WTC11 (cell line): ENCODE measurements at regions not wholly inside any gene's neighbourhood (a gene's known extent, or its start where the extent isn't known, plus 50 kb on each side); places are given as distances from the start of the nearest gene placed in this dataset.

Experiments
- ATAC-seq: fragments of 200-7000 bp; cut with Tn5 transposase; 2 replicates; pipeline ENCODE4 v1.10.0; 2021; ENCODE audit warnings: mild to moderate bottlenecking, moderate library complexity
- CTCF ChIA-PET: fragments of 300-600 bp; sonication (Branson Sonifier 250); formaldehyde crosslinking; loops from one replicate; lab custom pipeline; 2021; ENCODE audit warnings: antibody characterized with exemption; lab: Charles Lee
- POLR2A ChIA-PET: fragments of 350-600 bp; sonication (Branson Sonifier 250); formaldehyde crosslinking; loops from one replicate; lab custom pipeline; 2021; ENCODE audit warnings: antibody characterized with exemption; lab: Charles Lee
- DNase-seq: peaks from one replicate; pipeline ENCODE4 v3.0.0; 2021; ENCODE audit warnings: low spot score
- H3K27ac Mint-ChIP-seq: 2 replicates; pipeline ENCODE4 v1.8.0; 2021; ENCODE audit warnings: mixed read lengths
- H3K27me3 Mint-ChIP-seq: 2 replicates; pipeline ENCODE4 v1.8.0; 2021; ENCODE audit warnings: low read depth, mild to moderate bottlenecking, moderate library complexity, mixed read lengths
- H3K36me3 Mint-ChIP-seq: 2 replicates; pipeline ENCODE4 v1.8.0; 2021; ENCODE audit warnings: mixed read lengths
- H3K4me1 Mint-ChIP-seq: 2 replicates; pipeline ENCODE4 v1.8.0; 2022; ENCODE audit warnings: mixed read lengths
- H3K4me3 Mint-ChIP-seq: 2 replicates; pipeline ENCODE4 v1.8.0; 2021; ENCODE audit warnings: mild to moderate bottlenecking, moderate library complexity, mixed read lengths
- H3K9me3 Mint-ChIP-seq: 2 replicates; pipeline ENCODE4 v1.8.0; 2021; ENCODE audit warnings: mixed read lengths
- CREM ChIP-seq: sonication (generic); formaldehyde crosslinking; IDR thresholded peaks from 2 replicates; pipeline ENCODE4 v1.8.1; 2022; ENCODE audit warnings: mild to moderate bottlenecking, missing genetic modification reagents, moderate library complexity
- FOXK1 ChIP-seq: sonication (generic); formaldehyde crosslinking; IDR thresholded peaks from 2 replicates; pipeline ENCODE4 v1.8.0; 2022; ENCODE audit warnings: mild to moderate bottlenecking, moderate library complexity, missing genetic modification reagents
- GABPB1 ChIP-seq: sonication (generic); formaldehyde crosslinking; IDR thresholded peaks from 2 replicates; pipeline ENCODE4 v1.8.1; 2023; ENCODE audit warnings: mild to moderate bottlenecking, missing genetic modification reagents
- GTF2I ChIP-seq: fragments of 250-450 bp; sonication (Bioruptor Pico); conservative IDR thresholded peaks from 2 replicates; pipeline ENCODE4 v1.4.0; 2021; ENCODE audit warnings: mild to moderate bottlenecking
- IRF2 ChIP-seq: sonication (generic); formaldehyde crosslinking; IDR thresholded peaks from 2 replicates; pipeline ENCODE4 v1.8.0; 2022; ENCODE audit warnings: low read depth, missing genetic modification reagents, borderline replicate concordance
- KAT7 ChIP-seq: sonication (generic); formaldehyde crosslinking; IDR thresholded peaks from 2 replicates; pipeline ENCODE4 v1.8.1; 2023; ENCODE audit warnings: missing genetic modification reagents, mild to moderate bottlenecking, borderline replicate concordance
- NR2C2 ChIP-seq: sonication (generic); formaldehyde crosslinking; IDR thresholded peaks from 2 replicates; pipeline ENCODE4 v1.8.0; 2022; ENCODE audit warnings: mild to moderate bottlenecking, missing genetic modification reagents
- ZBTB21 ChIP-seq: sonication (generic); formaldehyde crosslinking; IDR thresholded peaks from 2 replicates; pipeline ENCODE4 v1.8.1; 2023; ENCODE audit warnings: mild to moderate bottlenecking, missing genetic modification reagents, borderline replicate concordance
- ZNF416 ChIP-seq: fragments of 250-450 bp; sonication (Bioruptor Pico); IDR thresholded peaks from 2 replicates; pipeline ENCODE4 v1.9.0; 2021; ENCODE audit warnings: mild to moderate bottlenecking, inconsistent platforms
- TF ChIP-seq, protein P1 (sequence below): sonication (generic); formaldehyde crosslinking; IDR thresholded peaks from 2 replicates; pipeline ENCODE4 v1.8.1; 2023; ENCODE audit warnings: mild to moderate bottlenecking, missing genetic modification reagents
- TF ChIP-seq, protein P2 (sequence below): fragments of 250-450 bp; sonication (Bioruptor Pico); IDR thresholded peaks from 2 replicates; pipeline ENCODE4 v1.9.0; 2021; ENCODE audit warnings: mild to moderate bottlenecking
- TF ChIP-seq, protein P3 (sequence below): sonication (generic); formaldehyde crosslinking; IDR thresholded peaks from 2 replicates; pipeline ENCODE4 v1.8.1; 2022; ENCODE audit warnings: low read depth, mild to moderate bottlenecking, moderate library complexity, missing genetic modification reagents, borderline replicate concordance
- TF ChIP-seq, protein P4 (sequence below): sonication (generic); formaldehyde crosslinking; IDR thresholded peaks from 2 replicates; pipeline ENCODE4 v1.8.1; 2023; ENCODE audit warnings: mild to moderate bottlenecking, missing genetic modification reagents, moderate library complexity
- TF ChIP-seq, protein P5 (sequence below): sonication (generic); formaldehyde crosslinking; IDR thresholded peaks from 2 replicates; pipeline ENCODE4 v1.8.1; 2023; ENCODE audit warnings: mild to moderate bottlenecking, moderate library complexity, missing genetic modification reagents
- TF ChIP-seq, protein P6 (sequence below): sonication (generic); formaldehyde crosslinking; IDR thresholded peaks from 2 replicates; pipeline ENCODE4 v1.8.0; 2022; ENCODE audit warnings: mild to moderate bottlenecking, missing genetic modification reagents
- TF ChIP-seq, protein P7 (sequence below): sonication (generic); formaldehyde crosslinking; conservative IDR thresholded peaks from 2 replicates; pipeline ENCODE4 v1.8.1; 2022; ENCODE audit warnings: mild to moderate bottlenecking, missing genetic modification reagents
- TF ChIP-seq, protein P8 (sequence below): fragments of 250-450 bp; sonication (Bioruptor Pico); IDR thresholded peaks from 2 replicates; pipeline ENCODE4 v1.8.0; 2021; ENCODE audit warnings: mild to moderate bottlenecking
- TF ChIP-seq, protein P9 (sequence below): sonication (generic); formaldehyde crosslinking; IDR thresholded peaks from 2 replicates; pipeline ENCODE4 v1.8.1; 2022; ENCODE audit warnings: low read depth, missing genetic modification reagents, borderline replicate concordance
- TF ChIP-seq, protein P10 (sequence below): fragments of 250-450 bp; sonication (Bioruptor Pico); conservative IDR thresholded peaks from 2 replicates; pipeline ENCODE4 v1.9.0; 2021; ENCODE audit warnings: mild to moderate bottlenecking

DNA sequence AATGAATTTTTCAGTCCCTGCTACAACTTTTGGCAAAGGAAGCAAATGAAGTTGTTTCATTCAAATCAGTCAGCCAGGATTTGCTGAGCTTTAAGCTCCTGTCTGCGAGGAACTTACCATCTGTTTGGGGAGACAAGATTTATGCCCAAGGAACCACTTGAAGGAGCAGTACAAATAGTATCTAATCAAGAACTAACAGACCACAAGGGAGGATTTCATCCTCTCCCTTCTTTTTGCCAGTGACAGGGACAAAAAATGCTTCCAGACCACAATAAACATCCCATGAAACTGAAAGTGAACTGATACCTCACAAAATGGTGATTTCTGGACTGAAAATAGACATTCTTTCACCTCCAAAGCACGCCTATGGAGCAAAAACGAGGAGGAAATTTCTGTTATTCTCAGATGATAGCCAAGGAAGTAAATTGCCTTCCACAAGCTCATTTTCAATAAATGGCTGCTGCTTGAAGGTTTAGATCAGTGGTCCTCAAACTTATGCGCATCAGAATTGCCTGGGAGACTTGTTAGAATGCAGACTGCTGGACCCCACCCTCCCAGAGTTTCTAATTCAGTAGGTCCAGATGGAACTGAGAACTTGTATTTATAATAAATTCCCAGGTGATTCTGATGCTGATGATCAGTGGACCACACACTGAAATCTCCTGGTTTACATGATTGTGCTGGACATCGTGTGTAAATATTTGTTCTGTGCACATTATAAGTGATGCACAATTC lies 202.4 kb upstream of the GADL1 start:
- ATAC-seq (no peak), DNase-seq (no peak)
- H3K4me3 Mint-ChIP-seq = no peak overlapping the region
- peaks cover 8% of the 10 kb centered on the region for H3K9me3 Mint-ChIP-seq
- H3K27ac Mint-ChIP-seq = no peak overlapping the region
- 0 out of 2 replicates have a peak, but pooled peaks cover under 1% of the 10 kb centered on the region for H3K27me3 Mint-ChIP-seq
- ChIA-PET CTCF (no interaction called here), POLR2A (no interaction called here)
- TF ChIP-seq, protein P1, sequence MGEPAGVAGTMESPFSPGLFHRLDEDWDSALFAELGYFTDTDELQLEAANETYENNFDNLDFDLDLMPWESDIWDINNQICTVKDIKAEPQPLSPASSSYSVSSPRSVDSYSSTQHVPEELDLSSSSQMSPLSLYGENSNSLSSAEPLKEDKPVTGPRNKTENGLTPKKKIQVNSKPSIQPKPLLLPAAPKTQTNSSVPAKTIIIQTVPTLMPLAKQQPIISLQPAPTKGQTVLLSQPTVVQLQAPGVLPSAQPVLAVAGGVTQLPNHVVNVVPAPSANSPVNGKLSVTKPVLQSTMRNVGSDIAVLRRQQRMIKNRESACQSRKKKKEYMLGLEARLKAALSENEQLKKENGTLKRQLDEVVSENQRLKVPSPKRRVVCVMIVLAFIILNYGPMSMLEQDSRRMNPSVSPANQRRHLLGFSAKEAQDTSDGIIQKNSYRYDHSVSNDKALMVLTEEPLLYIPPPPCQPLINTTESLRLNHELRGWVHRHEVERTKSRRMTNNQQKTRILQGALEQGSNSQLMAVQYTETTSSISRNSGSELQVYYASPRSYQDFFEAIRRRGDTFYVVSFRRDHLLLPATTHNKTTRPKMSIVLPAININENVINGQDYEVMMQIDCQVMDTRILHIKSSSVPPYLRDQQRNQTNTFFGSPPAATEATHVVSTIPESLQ = no peak
- TF ChIP-seq IRF2 (CRISPR knock-in tag) (no peak), NR2C2 (CRISPR knock-in tag) (no peak), ZBTB21 (CRISPR knock-in tag) (no peak), KAT7 (CRISPR knock-in tag) (no peak), GTF2I (CRISPR knock-in tag) (no peak), FOXK1 (CRISPR knock-in tag) (no peak)
- TF ChIP-seq, protein P2, sequence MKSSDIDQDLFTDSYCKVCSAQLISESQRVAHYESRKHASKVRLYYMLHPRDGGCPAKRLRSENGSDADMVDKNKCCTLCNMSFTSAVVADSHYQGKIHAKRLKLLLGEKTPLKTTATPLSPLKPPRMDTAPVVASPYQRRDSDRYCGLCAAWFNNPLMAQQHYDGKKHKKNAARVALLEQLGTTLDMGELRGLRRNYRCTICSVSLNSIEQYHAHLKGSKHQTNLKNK (CRISPR knock-in tag) = no peak
- TF ChIP-seq, protein P3, sequence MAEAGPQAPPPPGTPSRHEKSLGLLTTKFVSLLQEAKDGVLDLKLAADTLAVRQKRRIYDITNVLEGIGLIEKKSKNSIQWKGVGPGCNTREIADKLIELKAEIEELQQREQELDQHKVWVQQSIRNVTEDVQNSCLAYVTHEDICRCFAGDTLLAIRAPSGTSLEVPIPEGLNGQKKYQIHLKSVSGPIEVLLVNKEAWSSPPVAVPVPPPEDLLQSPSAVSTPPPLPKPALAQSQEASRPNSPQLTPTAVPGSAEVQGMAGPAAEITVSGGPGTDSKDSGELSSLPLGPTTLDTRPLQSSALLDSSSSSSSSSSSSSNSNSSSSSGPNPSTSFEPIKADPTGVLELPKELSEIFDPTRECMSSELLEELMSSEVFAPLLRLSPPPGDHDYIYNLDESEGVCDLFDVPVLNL (CRISPR knock-in tag) = no peak
- TF ChIP-seq, protein P4, sequence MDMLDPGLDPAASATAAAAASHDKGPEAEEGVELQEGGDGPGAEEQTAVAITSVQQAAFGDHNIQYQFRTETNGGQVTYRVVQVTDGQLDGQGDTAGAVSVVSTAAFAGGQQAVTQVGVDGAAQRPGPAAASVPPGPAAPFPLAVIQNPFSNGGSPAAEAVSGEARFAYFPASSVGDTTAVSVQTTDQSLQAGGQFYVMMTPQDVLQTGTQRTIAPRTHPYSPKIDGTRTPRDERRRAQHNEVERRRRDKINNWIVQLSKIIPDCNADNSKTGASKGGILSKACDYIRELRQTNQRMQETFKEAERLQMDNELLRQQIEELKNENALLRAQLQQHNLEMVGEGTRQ = no peak
- TF ChIP-seq, protein P5, sequence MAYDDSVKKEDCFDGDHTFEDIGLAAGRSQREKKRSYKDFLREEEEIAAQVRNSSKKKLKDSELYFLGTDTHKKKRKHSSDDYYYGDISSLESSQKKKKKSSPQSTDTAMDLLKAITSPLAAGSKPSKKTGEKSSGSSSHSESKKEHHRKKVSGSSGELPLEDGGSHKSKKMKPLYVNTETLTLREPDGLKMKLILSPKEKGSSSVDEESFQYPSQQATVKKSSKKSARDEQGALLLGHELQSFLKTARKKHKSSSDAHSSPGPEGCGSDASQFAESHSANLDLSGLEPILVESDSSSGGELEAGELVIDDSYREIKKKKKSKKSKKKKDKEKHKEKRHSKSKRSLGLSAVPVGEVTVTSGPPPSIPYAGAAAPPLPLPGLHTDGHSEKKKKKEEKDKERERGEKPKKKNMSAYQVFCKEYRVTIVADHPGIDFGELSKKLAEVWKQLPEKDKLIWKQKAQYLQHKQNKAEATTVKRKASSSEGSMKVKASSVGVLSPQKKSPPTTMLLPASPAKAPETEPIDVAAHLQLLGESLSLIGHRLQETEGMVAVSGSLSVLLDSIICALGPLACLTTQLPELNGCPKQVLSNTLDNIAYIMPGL = no peak
- TF ChIP-seq, protein P6, sequence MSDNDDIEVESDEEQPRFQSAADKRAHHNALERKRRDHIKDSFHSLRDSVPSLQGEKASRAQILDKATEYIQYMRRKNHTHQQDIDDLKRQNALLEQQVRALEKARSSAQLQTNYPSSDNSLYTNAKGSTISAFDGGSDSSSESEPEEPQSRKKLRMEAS (CRISPR knock-in tag) = no peak
- TF ChIP-seq, protein P7, sequence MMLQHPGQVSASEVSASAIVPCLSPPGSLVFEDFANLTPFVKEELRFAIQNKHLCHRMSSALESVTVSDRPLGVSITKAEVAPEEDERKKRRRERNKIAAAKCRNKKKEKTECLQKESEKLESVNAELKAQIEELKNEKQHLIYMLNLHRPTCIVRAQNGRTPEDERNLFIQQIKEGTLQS = no peak
- peaks cover 38% of the 10 kb centered on the region for H3K4me1 Mint-ChIP-seq
- peaks cover under 1% of the 10 kb centered on the region for H3K36me3 Mint-ChIP-seq

DNA sequence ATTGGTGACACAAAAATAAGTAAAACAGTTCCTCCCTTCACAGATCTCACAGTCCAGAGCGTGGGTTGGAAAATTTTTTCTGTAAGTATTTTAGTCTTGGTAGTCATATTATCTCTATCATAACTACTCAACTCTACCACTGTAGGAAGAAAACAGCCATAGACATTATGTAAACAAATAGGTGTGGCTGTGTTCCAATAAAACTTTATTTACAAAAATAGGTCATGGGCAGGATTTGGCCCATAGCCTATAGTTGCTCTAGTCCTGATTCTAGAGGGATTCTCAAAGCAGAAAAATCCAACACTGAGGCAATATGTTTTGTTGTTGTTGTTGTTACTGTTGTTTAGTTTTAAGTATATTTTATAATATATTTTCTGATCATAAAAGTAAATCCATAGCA lies 206.1 kb upstream of the GADL1 start:
- Mint-ChIP-seq H3K4me3 (no peak overlapping the region), H3K36me3 (peaks cover 6% of the 10 kb centered on the region), H3K9me3 (peaks cover 17% of the 10 kb centered on the region), H3K27me3 (0 out of 2 replicates have a peak, but pooled peaks cover 3% of the 10 kb centered on the region), H3K4me1 (peaks cover 51% of the 10 kb centered on the region), H3K27ac (no peak overlapping the region)
- ATAC-seq = no peak
- no peak for DNase-seq
- ChIA-PET POLR2A (no interaction called here), CTCF (no interaction called here)
- no peak for TF ChIP-seq GABPB1
- TF ChIP-seq, protein P8, sequence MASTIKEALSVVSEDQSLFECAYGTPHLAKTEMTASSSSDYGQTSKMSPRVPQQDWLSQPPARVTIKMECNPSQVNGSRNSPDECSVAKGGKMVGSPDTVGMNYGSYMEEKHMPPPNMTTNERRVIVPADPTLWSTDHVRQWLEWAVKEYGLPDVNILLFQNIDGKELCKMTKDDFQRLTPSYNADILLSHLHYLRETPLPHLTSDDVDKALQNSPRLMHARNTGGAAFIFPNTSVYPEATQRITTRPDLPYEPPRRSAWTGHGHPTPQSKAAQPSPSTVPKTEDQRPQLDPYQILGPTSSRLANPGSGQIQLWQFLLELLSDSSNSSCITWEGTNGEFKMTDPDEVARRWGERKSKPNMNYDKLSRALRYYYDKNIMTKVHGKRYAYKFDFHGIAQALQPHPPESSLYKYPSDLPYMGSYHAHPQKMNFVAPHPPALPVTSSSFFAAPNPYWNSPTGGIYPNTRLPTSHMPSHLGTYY (CRISPR knock-in tag) = no peak
- TF ChIP-seq ZNF416 (CRISPR knock-in tag) = no peak
- TF ChIP-seq, protein P3 (CRISPR knock-in tag) = no peak
- no peak for TF ChIP-seq CREM (CRISPR knock-in tag)
- TF ChIP-seq, protein P9, sequence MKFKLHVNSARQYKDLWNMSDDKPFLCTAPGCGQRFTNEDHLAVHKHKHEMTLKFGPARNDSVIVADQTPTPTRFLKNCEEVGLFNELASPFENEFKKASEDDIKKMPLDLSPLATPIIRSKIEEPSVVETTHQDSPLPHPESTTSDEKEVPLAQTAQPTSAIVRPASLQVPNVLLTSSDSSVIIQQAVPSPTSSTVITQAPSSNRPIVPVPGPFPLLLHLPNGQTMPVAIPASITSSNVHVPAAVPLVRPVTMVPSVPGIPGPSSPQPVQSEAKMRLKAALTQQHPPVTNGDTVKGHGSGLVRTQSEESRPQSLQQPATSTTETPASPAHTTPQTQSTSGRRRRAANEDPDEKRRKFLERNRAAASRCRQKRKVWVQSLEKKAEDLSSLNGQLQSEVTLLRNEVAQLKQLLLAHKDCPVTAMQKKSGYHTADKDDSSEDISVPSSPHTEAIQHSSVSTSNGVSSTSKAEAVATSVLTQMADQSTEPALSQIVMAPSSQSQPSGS (CRISPR knock-in tag) = no peak
- TF ChIP-seq, protein P10, sequence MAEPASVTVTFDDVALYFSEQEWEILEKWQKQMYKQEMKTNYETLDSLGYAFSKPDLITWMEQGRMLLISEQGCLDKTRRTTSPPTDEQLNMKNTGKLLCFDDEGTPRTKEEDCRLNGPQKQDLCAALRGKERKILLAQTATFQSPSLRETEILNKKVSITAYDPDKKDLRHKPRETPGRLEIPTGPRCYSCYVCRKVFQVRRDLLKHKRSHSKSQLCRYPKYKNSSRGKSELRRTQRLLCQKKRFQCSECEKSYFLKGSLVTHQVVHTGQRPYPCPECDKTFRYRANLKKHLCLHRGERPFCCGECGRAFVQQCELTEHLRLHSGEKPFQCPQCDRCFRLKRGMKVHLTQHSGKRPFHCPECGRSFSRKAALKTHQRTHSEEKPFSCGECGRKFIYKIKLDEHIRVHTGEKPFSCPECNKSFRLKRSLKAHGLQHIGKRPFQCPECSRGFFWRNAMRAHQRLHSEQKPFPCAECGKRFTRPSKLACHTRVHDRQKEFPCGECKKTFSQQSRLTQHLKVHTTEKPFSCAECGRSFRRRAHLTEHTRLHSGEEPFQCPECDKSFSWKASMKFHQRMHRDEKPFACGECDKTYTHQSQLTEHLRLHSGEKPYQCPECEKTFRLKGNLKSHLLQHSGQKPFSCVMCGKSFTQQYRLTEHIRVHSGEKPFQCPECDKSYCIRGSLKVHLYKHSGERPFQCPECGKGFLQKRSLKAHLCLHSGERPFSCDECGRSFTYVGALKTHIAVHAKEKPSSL = no peak
